ENCODE measurements at regions not wholly inside any gene's neighbourhood (a gene's known extent, or its start where the extent isn't known, plus 50 kb on each side); places are given as distances from the start of the nearest gene placed in this dataset.

DNA sequence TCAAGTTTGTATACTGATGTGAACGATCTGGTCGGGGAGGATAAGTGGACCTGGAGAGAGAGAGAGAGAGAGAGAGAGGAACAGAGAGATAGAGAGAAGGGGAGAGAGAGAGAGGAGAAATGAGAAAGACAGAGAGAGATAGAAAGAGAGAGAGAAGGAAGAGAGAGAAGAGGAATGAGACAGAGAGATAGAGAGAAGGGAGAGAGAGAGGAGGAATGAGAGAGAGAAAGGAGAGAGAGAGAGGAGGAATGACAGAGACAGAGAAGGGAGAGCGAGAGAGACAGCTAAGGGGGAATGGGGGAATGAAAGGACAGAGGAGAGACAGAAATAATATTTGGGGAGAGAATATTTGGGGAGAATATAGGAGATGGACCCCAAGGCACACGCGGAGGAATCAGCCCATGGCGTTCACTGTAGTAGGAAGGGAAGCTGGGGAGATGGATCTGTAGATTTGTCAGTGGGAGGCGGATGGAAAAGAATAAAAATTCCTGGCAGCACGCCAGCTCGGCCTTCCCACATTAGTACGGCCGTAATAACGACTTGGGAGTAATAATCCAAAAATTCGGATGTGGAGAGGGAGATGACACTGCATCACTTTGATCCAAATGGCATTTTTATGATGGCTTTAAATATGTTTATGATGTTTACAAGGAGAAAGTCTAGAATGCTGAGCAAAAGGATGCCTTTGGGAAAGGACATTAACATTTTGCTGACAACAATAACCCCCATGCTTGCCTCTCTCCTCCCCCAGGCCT, 159.8 kb upstream of the KCNJ6 start:
- TF ChIP-seq CTCF (IDR thresholded peaks at IDR 0.05; ENCODE audit: insufficient read depth, low read length) = no peak
- DNase-seq (ENCODE audit: low read depth) = no peak

DNA sequence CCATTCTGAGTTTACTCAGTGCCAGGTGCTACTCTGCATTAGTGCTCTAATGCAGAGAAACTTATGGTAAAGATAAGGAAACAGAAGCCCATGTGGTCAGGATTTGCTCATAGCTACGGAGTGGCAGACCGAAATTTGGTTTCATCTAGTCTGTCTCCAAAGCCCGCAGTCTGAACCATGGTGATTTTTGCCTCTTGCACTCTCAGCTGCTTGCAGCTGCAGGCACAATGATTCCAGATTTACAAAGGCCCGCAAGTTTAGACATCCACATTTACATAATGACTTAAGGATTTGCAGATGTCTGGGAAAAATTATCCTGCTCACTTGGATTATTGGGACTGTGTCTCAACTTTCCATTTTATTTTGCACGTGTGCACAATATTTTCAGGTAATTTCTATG, 161.3 kb upstream of the KCNJ6 start:
- H3K4me3 ChIP-seq (ENCODE audit: low read depth, low read length) = no peak overlapping the region
- TF ChIP-seq CTCF (IDR thresholded peaks at IDR 0.05; ENCODE audit: insufficient read depth, low read length) = no peak
- DNase-seq (ENCODE audit: low read depth) = no peak

More for the DNA sequence above, 159.8 kb upstream of the KCNJ6 start:
- H3K4me3 ChIP-seq (ENCODE audit: low read depth, low read length) = no peak overlapping the region

GRCh38 chr21:38080888-38081287, 164.6 kb upstream of the KCNJ6 start:
- no peak overlapping the region for H3K4me3 ChIP-seq (ENCODE audit: low read depth, low read length)
- DNase-seq (ENCODE audit: low read depth) = no peak
- no peak for TF ChIP-seq CTCF (IDR thresholded peaks at IDR 0.05; ENCODE audit: insufficient read depth, low read length)

DNA sequence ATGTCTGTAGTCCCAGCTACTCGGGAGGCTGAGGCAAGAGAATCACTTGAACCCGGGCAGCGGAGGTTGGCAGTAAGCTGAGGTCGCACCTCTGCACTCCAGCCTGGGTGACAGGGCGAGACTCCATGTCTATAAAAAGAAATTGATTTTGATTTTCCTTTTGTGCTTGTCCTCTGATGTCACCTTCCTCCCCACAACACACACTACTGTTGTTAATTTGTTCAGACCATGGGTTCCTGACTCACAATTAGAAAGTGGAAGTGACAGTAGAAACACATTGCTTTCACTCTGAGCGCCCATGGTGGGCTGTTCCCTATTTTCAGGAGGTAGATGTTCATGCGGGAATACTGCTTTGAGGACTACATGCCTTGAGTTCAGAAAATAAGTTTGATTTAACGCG, 165.5 kb upstream of the KCNJ6 start:
- TF ChIP-seq CTCF (IDR thresholded peaks at IDR 0.05; ENCODE audit: insufficient read depth, low read length) = no peak
- no peak overlapping the region for H3K4me3 ChIP-seq (ENCODE audit: low read depth, low read length)
- no peak for DNase-seq (ENCODE audit: low read depth)

GRCh38 chr21:38082936-38083485, 166.8 kb upstream of the KCNJ6 start:
- no peak for TF ChIP-seq CTCF (IDR thresholded peaks at IDR 0.05; ENCODE audit: insufficient read depth, low read length)
- no peak for DNase-seq (ENCODE audit: low read depth)
- H3K4me3 ChIP-seq (ENCODE audit: low read depth, low read length) = no peak overlapping the region

GRCh38 chr21:38083535-38083934, 167.3 kb upstream of the KCNJ6 start:
- no peak overlapping the region for H3K4me3 ChIP-seq (ENCODE audit: low read depth, low read length)
- DNase-seq (ENCODE audit: low read depth) = no peak
- no peak for TF ChIP-seq CTCF (IDR thresholded peaks at IDR 0.05; ENCODE audit: insufficient read depth, low read length)
